ENCODE measurements at regions not wholly inside any gene's neighbourhood (a gene's known extent, or its start where the extent isn't known, plus 50 kb on each side); places are given as distances from the start of the nearest gene placed in this dataset.
A peak's percentile ranks its signal among the peaks of the same experiment; 100 is the strongest.

- H3K36me3 ChIP-seq (ENCODE audit: control insufficient read depth, insufficient read depth, low read length) = no peaks in the 10 kb centered on the region
- FAIRE-seq = no peak
- no peak for TF ChIP-seq CTCF (IDR thresholded peaks at IDR 0.05; ENCODE audit: insufficient read depth, low read length, severe bottlenecking)
- no peak for DNase-seq (ENCODE audit: low read depth)
- H3K27me3 ChIP-seq (ENCODE audit: control insufficient read depth, insufficient read depth, low read length) = no peaks in the 10 kb centered on the region
- H3K4me3 ChIP-seq (ENCODE audit: low read depth, low read length) = no peak overlapping the region
Measured at GRCh38 chr6:132128424-132128823, 177.3 kb upstream of the CCN2 start.

GRCh38 chr6:132126150-132126549 is 175.0 kb upstream of the CCN2 start:
- DNase-seq (ENCODE audit: low read depth) = no peak
- no peak for FAIRE-seq
- H3K36me3 ChIP-seq (ENCODE audit: control insufficient read depth, insufficient read depth, low read length) = no peaks in the 10 kb centered on the region
- TF ChIP-seq CTCF (IDR thresholded peaks at IDR 0.05; ENCODE audit: insufficient read depth, low read length, severe bottlenecking) = no peak
- no peak overlapping the region for H3K4me3 ChIP-seq (ENCODE audit: low read depth, low read length)
- H3K27me3 ChIP-seq (ENCODE audit: control insufficient read depth, insufficient read depth, low read length) = no peaks in the 10 kb centered on the region

- DNase-seq (ENCODE audit: low read depth) = no peak
- no peak for TF ChIP-seq CTCF (IDR thresholded peaks at IDR 0.05; ENCODE audit: insufficient read depth, low read length, severe bottlenecking)
- Histone ChIP-seq H3K27me3 (ENCODE audit: control insufficient read depth, insufficient read depth, low read length) (no peaks in the 10 kb centered on the region), H3K36me3 (ENCODE audit: control insufficient read depth, insufficient read depth, low read length) (no peaks in the 10 kb centered on the region), H3K4me3 (ENCODE audit: low read depth, low read length) (no peak overlapping the region)
- no peak for FAIRE-seq
Measured at GRCh38 chr6:132122871-132123270, 171.7 kb upstream of the CCN2 start.

- FAIRE-seq (no peak), DNase-seq (ENCODE audit: low read depth) (no peak)
- no peaks in the 10 kb centered on the region for H3K36me3 ChIP-seq (ENCODE audit: control insufficient read depth, insufficient read depth, low read length)
- no peaks in the 10 kb centered on the region for H3K27me3 ChIP-seq (ENCODE audit: control insufficient read depth, insufficient read depth, low read length)
- TF ChIP-seq CTCF (IDR thresholded peaks at IDR 0.05; ENCODE audit: insufficient read depth, low read length, severe bottlenecking) = no peak
- no peak overlapping the region for H3K4me3 ChIP-seq (ENCODE audit: low read depth, low read length)
Measured at GRCh38 chr6:132122176-132122575, 171.0 kb upstream of the CCN2 start.

- DNase-seq (ENCODE audit: low read depth) (no peak), FAIRE-seq (no peak)
- TF ChIP-seq CTCF (IDR thresholded peaks at IDR 0.05; ENCODE audit: insufficient read depth, low read length, severe bottlenecking) = no peak
- no peak overlapping the region for H3K4me3 ChIP-seq (ENCODE audit: low read depth, low read length)
- H3K27me3 ChIP-seq (ENCODE audit: control insufficient read depth, insufficient read depth, low read length) = no peaks in the 10 kb centered on the region
- H3K36me3 ChIP-seq (ENCODE audit: control insufficient read depth, insufficient read depth, low read length) = no peaks in the 10 kb centered on the region
Measured at GRCh38 chr6:132118144-132118543, 167.0 kb upstream of the CCN2 start.

DNA sequence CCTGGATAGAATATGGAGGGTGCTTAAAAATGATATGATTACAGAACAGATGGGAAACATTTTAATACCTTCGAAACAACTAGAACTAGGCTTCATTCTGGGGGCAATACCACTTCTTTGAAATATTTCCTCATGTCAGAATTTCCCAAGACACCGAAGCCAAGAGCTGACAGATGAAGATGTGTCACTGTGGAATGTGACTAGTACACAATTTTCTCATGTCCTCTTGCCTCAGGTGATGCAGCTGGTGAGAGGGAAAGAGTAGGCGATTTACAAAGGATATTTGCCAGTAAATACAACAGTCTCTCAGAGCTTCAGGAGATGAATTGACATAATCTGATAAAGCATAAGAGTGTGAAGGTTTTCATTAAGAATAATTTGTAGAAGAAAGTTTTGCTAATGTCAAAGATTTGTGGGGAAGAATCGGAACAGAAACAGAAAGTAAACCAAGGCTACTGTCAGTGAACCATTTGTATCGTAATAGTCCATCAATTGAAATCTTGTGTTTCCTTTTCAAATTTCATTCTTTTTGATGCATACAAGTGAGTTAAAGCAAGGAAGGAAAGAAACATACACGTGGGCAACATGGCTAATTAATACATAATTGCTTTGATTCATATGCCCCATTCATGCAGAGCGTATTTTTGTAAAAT is 164.7 kb upstream of the CCN2 start:
- FAIRE-seq = no peak
- peak; percentile 62 for DNase-seq (ENCODE audit: low read depth)
- no peak for TF ChIP-seq CTCF (IDR thresholded peaks at IDR 0.05; ENCODE audit: insufficient read depth, low read length, severe bottlenecking)
- H3K36me3 ChIP-seq (ENCODE audit: control insufficient read depth, insufficient read depth, low read length) = no peaks in the 10 kb centered on the region
- no peaks in the 10 kb centered on the region for H3K27me3 ChIP-seq (ENCODE audit: control insufficient read depth, insufficient read depth, low read length)
- H3K4me3 ChIP-seq (ENCODE audit: low read depth, low read length) = no peak overlapping the region

Data from bronchial epithelial cell (primary cell).